Neural progenitor cell (in vitro differentiated cells): ENCODE measurements at regions not wholly inside any gene's neighbourhood (a gene's known extent, or its start where the extent isn't known, plus 50 kb on each side); places are given as distances from the start of the nearest gene placed in this dataset.

Source experiments
- DNase-seq: peaks from one replicate; pipeline ENCODE4 v3.0.0-alpha.2; 2016; ENCODE audit warnings: low spot score
- H2AFZ ChIP-seq: fragments of 200-600 bp; sonication (generic); replicated peaks from 2 replicates; pipeline ENCODE4 v1.6.1; 2016; ENCODE audit warnings: antibody characterized with exemption
- H3F3A ChIP-seq: fragments of 200-600 bp; sonication (generic); 2 replicates; pipeline ENCODE4 v1.6.1; 2016; ENCODE audit warnings: antibody characterized with exemption, low read depth
- H3K27ac ChIP-seq: fragments of 200-600 bp; sonication (generic); 2 replicates; pipeline ENCODE4 v1.5.1; 2016; ENCODE audit warnings: mild to moderate bottlenecking
- H3K27me3 ChIP-seq: fragments of 200-600 bp; sonication (generic); 2 replicates; pipeline ENCODE4 v1.6.1; 2016; ENCODE audit warnings: mild to moderate bottlenecking, moderate library complexity
- H3K36me3 ChIP-seq: fragments of 200-600 bp; sonication (generic); 2 replicates; pipeline ENCODE4 v1.5.1; 2016
- H3K4me1 ChIP-seq: fragments of 200-600 bp; sonication (generic); 2 replicates; pipeline ENCODE4 v1.6.1; 2016; ENCODE audit warnings: mixed run types
- H3K4me2 ChIP-seq: fragments of 200-600 bp; sonication (generic); 2 replicates; pipeline ENCODE4 v1.6.1; 2016
- H3K4me3 ChIP-seq: fragments of 200-600 bp; sonication (generic); 2 replicates; pipeline ENCODE4 v1.5.1; 2016
- H3K79me2 ChIP-seq: fragments of 200-600 bp; sonication (generic); 2 replicates; pipeline ENCODE4 v1.6.1; 2016; ENCODE audit warnings: low read depth
- H3K9ac ChIP-seq: fragments of 200-600 bp; sonication (generic); 2 replicates; pipeline ENCODE4 v1.6.1; 2016
- H3K9me3 ChIP-seq: fragments of 200-600 bp; sonication (generic); 2 replicates; pipeline ENCODE4 v1.5.1; 2016; ENCODE audit warnings: low read depth
- H4K20me1 ChIP-seq: fragments of 200-600 bp; sonication (generic); 2 replicates; pipeline ENCODE4 v1.6.1; 2016; ENCODE audit warnings: low read depth
- H3K27ac Mint-ChIP-seq: 3 replicates; pipeline ENCODE4 v1.8.0; 2021; ENCODE audit warnings: mixed read lengths
- H3K27me3 Mint-ChIP-seq: 2 replicates; pipeline ENCODE4 v1.8.0; 2022; ENCODE audit warnings: low read depth, mild to moderate bottlenecking, inconsistent platforms, moderate library complexity, mixed read lengths; ENCODE audit not compliant: insufficient read depth
- H3K36me3 Mint-ChIP-seq: 3 replicates; pipeline ENCODE4 v1.8.0; 2021; ENCODE audit warnings: mixed read lengths
- H3K4me1 Mint-ChIP-seq: 3 replicates; pipeline ENCODE4 v1.8.0; 2021; ENCODE audit warnings: mixed read lengths
- H3K4me3 Mint-ChIP-seq: 3 replicates; pipeline ENCODE4 v1.8.0; 2021; ENCODE audit warnings: mild to moderate bottlenecking, moderate library complexity, mixed read lengths
- H3K9me3 Mint-ChIP-seq: 3 replicates; pipeline ENCODE4 v1.8.0; 2020; ENCODE audit warnings: mixed read lengths
- EZH2 ChIP-seq: fragments of 200-600 bp; sonication (generic); IDR thresholded peaks from 2 replicates; pipeline ENCODE4 v1.6.1; 2017; ENCODE audit warnings: antibody characterized with exemption, mild to moderate bottlenecking, moderate library complexity
- EZH2phosphoT487 ChIP-seq: fragments of 200-600 bp; sonication (generic); IDR thresholded peaks from 2 replicates; pipeline ENCODE4 v1.6.1; 2017; ENCODE audit warnings: antibody characterized with exemption
- TF ChIP-seq, protein P1 (sequence below): fragments of 200-600 bp; sonication (generic); IDR thresholded peaks from 2 replicates; pipeline ENCODE4 v1.5.1; 2017; ENCODE audit warnings: antibody characterized with exemption, mild to moderate bottlenecking

- Mint-ChIP-seq H3K4me3 (no peak overlapping the region), H3K27ac (no peak overlapping the region), H3K27me3 (peaks cover 4% of the 10 kb centered on the region), H3K9me3 (no peaks in the 10 kb centered on the region), H3K4me1 (no peaks in the 10 kb centered on the region), H3K36me3 (no peaks in the 10 kb centered on the region)
- no peaks in the 10 kb centered on the region for H3K4me1 ChIP-seq
- DNase-seq, result no peak
- H4K20me1 ChIP-seq, result no peaks in the 10 kb centered on the region
- no peak overlapping the region for H2AFZ ChIP-seq
- no peaks in the 10 kb centered on the region for H3K9me3 ChIP-seq
- no peaks in the 10 kb centered on the region for H3K79me2 ChIP-seq
- H3K9ac ChIP-seq, result no peak overlapping the region
- TF ChIP-seq EZH2 (no peak), EZH2phosphoT487 (no peak)
- TF ChIP-seq, protein P1, sequence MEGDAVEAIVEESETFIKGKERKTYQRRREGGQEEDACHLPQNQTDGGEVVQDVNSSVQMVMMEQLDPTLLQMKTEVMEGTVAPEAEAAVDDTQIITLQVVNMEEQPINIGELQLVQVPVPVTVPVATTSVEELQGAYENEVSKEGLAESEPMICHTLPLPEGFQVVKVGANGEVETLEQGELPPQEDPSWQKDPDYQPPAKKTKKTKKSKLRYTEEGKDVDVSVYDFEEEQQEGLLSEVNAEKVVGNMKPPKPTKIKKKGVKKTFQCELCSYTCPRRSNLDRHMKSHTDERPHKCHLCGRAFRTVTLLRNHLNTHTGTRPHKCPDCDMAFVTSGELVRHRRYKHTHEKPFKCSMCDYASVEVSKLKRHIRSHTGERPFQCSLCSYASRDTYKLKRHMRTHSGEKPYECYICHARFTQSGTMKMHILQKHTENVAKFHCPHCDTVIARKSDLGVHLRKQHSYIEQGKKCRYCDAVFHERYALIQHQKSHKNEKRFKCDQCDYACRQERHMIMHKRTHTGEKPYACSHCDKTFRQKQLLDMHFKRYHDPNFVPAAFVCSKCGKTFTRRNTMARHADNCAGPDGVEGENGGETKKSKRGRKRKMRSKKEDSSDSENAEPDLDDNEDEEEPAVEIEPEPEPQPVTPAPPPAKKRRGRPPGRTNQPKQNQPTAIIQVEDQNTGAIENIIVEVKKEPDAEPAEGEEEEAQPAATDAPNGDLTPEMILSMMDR, result no peak
- no peak overlapping the region for H3K4me3 ChIP-seq
- no peak overlapping the region for H3K4me2 ChIP-seq
- no peaks in the 10 kb centered on the region for H3K27me3 ChIP-seq
- no peaks in the 10 kb centered on the region for H3F3A ChIP-seq
- no peaks in the 10 kb centered on the region for H3K36me3 ChIP-seq
- H3K27ac ChIP-seq, result no peak overlapping the region
Observed at GRCh38 chr17:70241071-70241470, 71.7 kb downstream of the KCNJ2 start.

- H3K9ac ChIP-seq, result no peak overlapping the region
- no peak overlapping the region for H3K27ac ChIP-seq
- no peaks in the 10 kb centered on the region for H3K9me3 ChIP-seq
- H3K27me3 Mint-ChIP-seq, result peaks cover 2% of the 10 kb centered on the region
- H3K79me2 ChIP-seq, result no peaks in the 10 kb centered on the region
- no peaks in the 10 kb centered on the region for H3K27me3 ChIP-seq
- H3K4me3 Mint-ChIP-seq, result no peak overlapping the region
- H3K4me2 ChIP-seq, result no peak overlapping the region
- H3K36me3 ChIP-seq, result no peaks in the 10 kb centered on the region
- no peak overlapping the region for H2AFZ ChIP-seq
- no peak overlapping the region for H3K4me3 ChIP-seq
- DNase-seq, result no peak
- H3K27ac Mint-ChIP-seq, result no peak overlapping the region
- no peaks in the 10 kb centered on the region for H3F3A ChIP-seq
- no peaks in the 10 kb centered on the region for H3K4me1 ChIP-seq
- H3K36me3 Mint-ChIP-seq, result no peaks in the 10 kb centered on the region
- TF ChIP-seq EZH2phosphoT487 (no peak), EZH2 (no peak)
- TF ChIP-seq, protein P1, result no peak
- H4K20me1 ChIP-seq, result no peaks in the 10 kb centered on the region
- H3K9me3 Mint-ChIP-seq, result peaks cover 3% of the 10 kb centered on the region
- H3K4me1 Mint-ChIP-seq, result no peaks in the 10 kb centered on the region
Observed at GRCh38 chr17:70242781-70243437, 73.6 kb downstream of the KCNJ2 start.

DNA sequence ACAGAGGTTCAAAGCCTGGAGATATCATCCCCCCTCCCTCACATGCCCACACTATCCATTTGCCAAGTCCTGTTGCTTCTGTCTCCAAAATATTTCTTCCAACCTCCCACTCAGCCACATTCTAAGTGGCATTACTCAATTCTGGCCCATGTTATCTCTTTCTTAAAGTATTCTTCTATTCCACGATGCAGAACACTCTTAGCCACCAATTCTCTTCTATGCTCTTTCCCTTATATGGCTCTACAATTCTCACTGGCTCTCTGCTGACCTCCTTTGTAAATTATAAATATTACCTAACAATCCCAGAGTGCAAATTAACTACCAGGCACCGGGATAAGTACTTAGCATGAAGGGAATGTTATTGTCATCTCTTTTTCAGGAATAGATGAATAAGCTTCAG, 82.4 kb downstream of the KCNJ2 start:
- Mint-ChIP-seq H3K4me3 (no peak overlapping the region), H3K4me1 (no peaks in the 10 kb centered on the region), H3K27me3 (no peaks in the 10 kb centered on the region), H3K36me3 (no peaks in the 10 kb centered on the region), H3K9me3 (peaks cover 3% of the 10 kb centered on the region), H3K27ac (no peak overlapping the region)
- no peaks in the 10 kb centered on the region for H3K9me3 ChIP-seq
- no peaks in the 10 kb centered on the region for H3K36me3 ChIP-seq
- TF ChIP-seq EZH2 (no peak), EZH2phosphoT487 (no peak)
- TF ChIP-seq, protein P1, result no peak
- H2AFZ ChIP-seq, result no peak overlapping the region
- H3K9ac ChIP-seq, result no peak overlapping the region
- no peak for DNase-seq
- H4K20me1 ChIP-seq, result no peaks in the 10 kb centered on the region
- no peaks in the 10 kb centered on the region for H3K27me3 ChIP-seq
- H3K79me2 ChIP-seq, result no peaks in the 10 kb centered on the region
- H3K4me2 ChIP-seq, result no peak overlapping the region
- no peaks in the 10 kb centered on the region for H3K4me1 ChIP-seq
- H3F3A ChIP-seq, result no peaks in the 10 kb centered on the region
- H3K27ac ChIP-seq, result no peak overlapping the region
- no peak overlapping the region for H3K4me3 ChIP-seq
